Esophagus (tissue), 2 donors: ENCODE measurements at regions not wholly inside any gene's neighbourhood (a gene's known extent, or its start where the extent isn't known, plus 50 kb on each side); places are given as distances from the start of the nearest gene placed in this dataset.

ENCODE experiments used
- H3K27ac ChIP-seq, 2 donors: one replicate each; pipeline ENCODE4 v1.5.1; 2013; ENCODE audit warnings: low read depth in 2 of 2, mild to moderate bottlenecking in 2 of 2, inconsistent platforms in 1 of 2, low read length in 1 of 2, moderate library complexity in 1 of 2
- H3K27me3 ChIP-seq, 2 donors: one replicate each; pipeline ENCODE4 v1.6.1; 2013; ENCODE audit warnings: low read length in 2 of 2, control low read depth in 1 of 2, mild to moderate bottlenecking in 1 of 2; ENCODE audit not compliant: insufficient read depth in 2 of 2, control insufficient read depth in 1 of 2
- H3K36me3 ChIP-seq, 2 donors: one replicate each; pipeline ENCODE4 v1.6.1; 2013; ENCODE audit warnings: low read length in 1 of 2; ENCODE audit not compliant: control insufficient read depth in 2 of 2, insufficient read depth in 2 of 2
- H3K4me1 ChIP-seq, 2 donors: one replicate each; pipeline ENCODE4 v1.6.1; 2013; ENCODE audit warnings: low read length in 1 of 2; ENCODE audit not compliant: control insufficient read depth in 2 of 2, insufficient read depth in 2 of 2
- H3K4me3 ChIP-seq, 2 donors: one replicate each; pipeline ENCODE4 v1.5.1; 2013; ENCODE audit warnings: low read length in 2 of 2, mild to moderate bottlenecking in 2 of 2, low read depth in 1 of 2, moderate library complexity in 1 of 2
- H3K9me3 ChIP-seq, 2 donors: one replicate each; pipeline ENCODE4 v1.6.1; 2013; ENCODE audit warnings: mild to moderate bottlenecking in 2 of 2, low read depth in 1 of 2, low read length in 1 of 2, moderate library complexity in 1 of 2; ENCODE audit not compliant: control insufficient read depth in 2 of 2, insufficient read depth in 1 of 2
- WGBS, 2 donors: extraction: QIAGEN DNeasy Blood & Tissue Kit; methylation state at CpG; one replicate each; pipeline ENCODE4 v1.1.7; 2013; 5-methylcytosine and 5-hydroxymethylcytosine counted together
- donor health status: healthy with polysubstance abuse.
- donor health status: Bipolar disorder and iron deficiency.

- peaks cover 4 to 8% of the 10 kb centered on the region in 2 donors for H3K9me3 ChIP-seq
- H3K27ac ChIP-seq, result no peak overlapping the region
- no peaks in the 10 kb centered on the region for H3K27me3 ChIP-seq
- no peaks in the 10 kb centered on the region for H3K4me1 ChIP-seq
- no peaks in the 10 kb centered on the region for H3K36me3 ChIP-seq
- no peak overlapping the region for H3K4me3 ChIP-seq
- 77 to 85% methylated on average over 2 of the region's 2 CpGs for WGBS, 2 donors
Measured at GRCh38 chr5:89200899-89201298, 317.9 kb upstream of the MEF2C start.

GRCh38 chr5:89199306-89199705, 316.3 kb upstream of the MEF2C start:
- Histone ChIP-seq H3K4me1 (no peaks in the 10 kb centered on the region), H3K36me3 (no peaks in the 10 kb centered on the region), H3K27ac (no peak overlapping the region), H3K27me3 (no peaks in the 10 kb centered on the region), H3K9me3 (peaks cover 4 to 8% of the 10 kb centered on the region in 2 donors), H3K4me3 (no peak overlapping the region)
- 85% methylated on average over 2 of the region's 2 CpGs for WGBS, 2 donors

GRCh38 chr5:89191374-89191773, 308.4 kb upstream of the MEF2C start:
- no peaks in the 10 kb centered on the region for H3K36me3 ChIP-seq
- H3K4me1 ChIP-seq, result no peaks in the 10 kb centered on the region
- WGBS, 2 donors, result 72 to 77% methylated on average over 2 of the region's 2 CpGs
- no peak overlapping the region for H3K27ac ChIP-seq
- no peak overlapping the region for H3K4me3 ChIP-seq
- H3K27me3 ChIP-seq, result no peaks in the 10 kb centered on the region
- H3K9me3 ChIP-seq, result no peaks in the 10 kb centered on the region

- WGBS, 2 donors, result 79 to 86% methylated on average over 3 of the region's 3 CpGs
- no peak overlapping the region for H3K27ac ChIP-seq
- H3K27me3 ChIP-seq, result no peaks in the 10 kb centered on the region
- H3K9me3 ChIP-seq, result no peaks in the 10 kb centered on the region
- H3K36me3 ChIP-seq, result no peaks in the 10 kb centered on the region
- no peak overlapping the region for H3K4me3 ChIP-seq
- no peaks in the 10 kb centered on the region for H3K4me1 ChIP-seq
Measured at GRCh38 chr5:89190515-89191265, 307.7 kb upstream of the MEF2C start.

GRCh38 chr5:89187883-89188465, 305.0 kb upstream of the MEF2C start:
- Histone ChIP-seq H3K27ac (no peak overlapping the region), H3K27me3 (no peaks in the 10 kb centered on the region), H3K4me1 (no peaks in the 10 kb centered on the region), H3K4me3 (no peak overlapping the region), H3K36me3 (no peaks in the 10 kb centered on the region), H3K9me3 (no peaks in the 10 kb centered on the region)
- 95% methylated on average over 1 of the region's 1 CpG for WGBS, 2 donors

GRCh38 chr5:89187268-89187667, 304.3 kb upstream of the MEF2C start:
- no peaks in the 10 kb centered on the region for H3K27me3 ChIP-seq
- no peak overlapping the region for H3K27ac ChIP-seq
- no peaks in the 10 kb centered on the region for H3K36me3 ChIP-seq
- no peaks in the 10 kb centered on the region for H3K9me3 ChIP-seq
- no peak overlapping the region for H3K4me3 ChIP-seq
- H3K4me1 ChIP-seq, result no peaks in the 10 kb centered on the region

GRCh38 chr5:89181546-89181945, 298.6 kb upstream of the MEF2C start:
- H3K27ac ChIP-seq, result no peak overlapping the region
- H3K4me3 ChIP-seq, result no peak overlapping the region
- H3K4me1 ChIP-seq, result no peaks in the 10 kb centered on the region
- no peaks in the 10 kb centered on the region for H3K27me3 ChIP-seq
- H3K36me3 ChIP-seq, result no peaks in the 10 kb centered on the region
- H3K9me3 ChIP-seq, result no peaks in the 10 kb centered on the region

GRCh38 chr5:89179731-89180130, 296.7 kb upstream of the MEF2C start:
- H3K27me3 ChIP-seq, result no peaks in the 10 kb centered on the region
- WGBS, 2 donors, result 69 to 73% methylated on average over 3 of the region's 3 CpGs
- no peaks in the 10 kb centered on the region for H3K4me1 ChIP-seq
- H3K36me3 ChIP-seq, result no peaks in the 10 kb centered on the region
- no peaks in the 10 kb centered on the region for H3K9me3 ChIP-seq
- no peak overlapping the region for H3K27ac ChIP-seq
- H3K4me3 ChIP-seq, result no peak overlapping the region

- 72 to 74% methylated on average over 2 of the region's 2 CpGs for WGBS, 2 donors
- Histone ChIP-seq H3K4me1 (no peaks in the 10 kb centered on the region), H3K27me3 (no peaks in the 10 kb centered on the region)
Measured at GRCh38 chr5:89178541-89178940, 295.6 kb upstream of the MEF2C start.

GRCh38 chr5:89173528-89173927, 290.5 kb upstream of the MEF2C start:
- no peak overlapping the region for H3K27ac ChIP-seq
- H3K4me3 ChIP-seq, result no peak overlapping the region
- WGBS, 2 donors, result 80 to 85% methylated on average over 1 of the region's 1 CpG
- H3K36me3 ChIP-seq, result no peaks in the 10 kb centered on the region
- H3K27me3 ChIP-seq, result no peaks in the 10 kb centered on the region
- no peaks in the 10 kb centered on the region for H3K4me1 ChIP-seq
- peaks cover 0 to 2% of the 10 kb centered on the region in 2 donors for H3K9me3 ChIP-seq

More at GRCh38 chr5:89178541-89178940, 295.6 kb upstream of the MEF2C start:
- no peaks in the 10 kb centered on the region for H3K36me3 ChIP-seq
- H3K27ac ChIP-seq, result no peak overlapping the region
- no peak overlapping the region for H3K4me3 ChIP-seq
- H3K9me3 ChIP-seq, result no peaks in the 10 kb centered on the region
